GM12874 (cell line): ENCODE measurements at regions not wholly inside any gene's neighbourhood (a gene's known extent, or its start where the extent isn't known, plus 50 kb on each side); places are given as distances from the start of the nearest gene placed in this dataset.

ENCODE experiments used
- CTCF ChIP-seq: IDR thresholded peaks from 2 replicates; pipeline ENCODE4 v1.5.1; 2011; ENCODE audit warnings: low read depth, mild to moderate bottlenecking, control low read depth, low read length, moderate library complexity; ENCODE audit not compliant: insufficient read depth

DNA sequence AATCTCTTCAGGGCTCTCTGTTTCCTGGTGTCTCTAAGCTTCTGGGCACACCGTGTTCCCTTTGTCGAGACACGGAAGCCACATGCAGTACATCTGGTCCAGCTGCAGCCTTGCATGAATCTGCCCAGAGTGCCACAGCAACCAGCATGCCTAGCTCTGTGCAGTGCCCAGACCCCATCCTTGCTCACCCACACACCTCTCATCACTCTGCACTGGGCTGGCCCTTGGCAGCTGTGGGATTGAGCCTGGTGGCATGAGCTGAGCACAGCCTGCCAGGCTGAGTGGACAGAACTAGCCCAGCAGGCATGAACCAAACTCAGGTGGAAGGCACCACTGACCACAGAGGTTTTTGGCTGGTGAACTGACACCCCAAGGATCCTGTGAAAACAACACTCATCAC, 279.9 kb downstream of the ATXN7L3B start:
- TF ChIP-seq CTCF: no peak

DNA sequence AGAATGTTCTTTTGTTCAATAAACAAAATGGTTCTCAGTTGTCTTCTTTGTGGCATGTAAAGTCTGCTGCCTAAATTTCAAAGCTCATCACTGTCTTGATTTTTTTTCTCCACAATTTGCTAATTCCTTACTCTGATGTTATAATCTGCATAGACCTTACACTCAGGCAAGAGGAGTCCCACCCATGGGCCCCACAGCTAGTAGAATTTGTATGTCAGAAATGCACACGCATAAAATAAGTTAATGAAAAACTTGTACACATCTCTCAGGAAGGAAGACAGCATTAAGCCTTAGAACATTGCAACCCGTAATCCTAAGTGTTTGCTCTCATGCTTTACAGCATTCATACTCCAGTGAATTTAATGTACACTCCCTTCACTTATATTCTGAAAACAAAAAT, 280.8 kb downstream of the ATXN7L3B start:
- no peak for TF ChIP-seq CTCF

DNA sequence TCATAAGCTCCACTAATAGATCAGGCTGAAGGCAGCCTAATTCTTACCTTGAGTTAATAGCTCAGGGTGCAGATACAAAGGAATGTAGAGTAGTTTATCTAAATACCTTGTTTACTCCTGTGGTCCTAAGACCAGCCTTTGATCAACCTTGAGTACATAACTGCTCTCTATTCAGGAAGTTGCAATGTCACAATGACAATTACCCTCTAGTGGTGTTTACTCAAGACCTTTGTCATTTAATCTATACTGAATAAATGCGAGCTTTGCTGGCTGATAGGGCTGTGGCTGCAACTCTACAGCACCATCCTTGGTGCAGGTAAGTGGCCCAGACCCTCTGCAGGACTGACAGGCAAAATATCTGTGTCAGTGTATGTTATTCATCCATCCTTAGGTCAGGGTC, 282.7 kb downstream of the ATXN7L3B start:
- TF ChIP-seq CTCF: no peak

GRCh38 chr12:74836567-74836966, 298.9 kb downstream of the ATXN7L3B start:
- no peak for TF ChIP-seq CTCF

- no peak for TF ChIP-seq CTCF
These were observed 308.5 kb downstream of the ATXN7L3B start for GRCh38 chr12:74846116-74846515.

DNA sequence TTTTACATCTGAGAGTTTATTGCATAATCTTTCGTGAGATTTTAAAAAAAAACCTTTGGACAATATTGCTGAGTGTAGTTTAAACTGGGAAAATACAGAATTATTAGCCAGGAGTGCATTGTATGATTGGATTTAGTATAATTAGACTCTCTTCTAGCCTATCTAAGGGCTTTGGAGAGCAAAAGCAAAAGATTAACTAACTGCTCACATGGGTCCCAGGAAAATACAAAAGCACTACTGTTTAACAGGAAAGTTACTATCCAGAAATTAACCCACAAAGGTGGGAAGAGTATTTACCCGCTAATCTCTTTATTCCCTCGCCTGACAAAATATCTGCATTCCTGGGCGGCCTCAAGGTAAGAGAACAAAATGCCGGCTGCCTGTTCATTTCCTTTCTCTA, 309.5 kb downstream of the ATXN7L3B start:
- TF ChIP-seq CTCF: no peak

DNA sequence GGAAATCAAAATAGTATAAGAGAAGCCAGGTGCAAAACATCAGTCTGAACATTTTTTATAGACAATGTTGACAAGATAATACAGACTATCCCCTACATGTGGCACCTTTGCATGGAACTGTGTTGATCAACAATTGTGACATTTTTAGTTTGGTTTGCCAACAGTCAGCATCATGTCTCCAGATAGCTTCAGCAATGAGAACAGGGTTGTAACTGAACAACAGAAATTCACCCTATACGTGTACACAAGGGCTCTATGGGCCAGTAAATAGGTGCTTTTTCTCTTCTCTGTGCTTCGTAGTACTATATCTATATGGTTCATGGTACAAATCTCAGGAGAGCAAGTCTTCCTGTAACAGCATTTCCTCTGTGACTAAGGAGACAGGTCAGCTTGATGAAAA, 310.4 kb downstream of the ATXN7L3B start:
- no peak for TF ChIP-seq CTCF

DNA sequence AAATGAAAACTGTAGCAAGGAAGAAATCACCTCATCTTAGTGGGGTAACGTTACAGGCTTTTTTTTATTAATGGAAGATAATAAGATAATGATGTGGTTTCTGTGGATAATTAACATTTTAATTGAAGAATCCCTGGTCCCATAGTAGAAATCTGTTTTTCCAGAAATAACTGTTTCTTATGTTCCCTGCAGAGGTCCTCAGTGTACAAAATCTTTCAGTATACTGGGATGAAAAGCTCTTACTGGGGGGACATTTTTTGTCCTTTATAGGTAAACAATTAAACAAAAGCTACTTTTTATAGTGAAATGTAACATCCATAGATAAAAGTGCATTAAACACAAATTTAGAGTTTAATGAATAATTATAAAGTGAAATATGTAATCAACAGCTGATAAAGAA, 312.2 kb downstream of the ATXN7L3B start:
- no peak for TF ChIP-seq CTCF
